Right lobe of liver (tissue), 6 donors: ENCODE measurements at regions not wholly inside any gene's neighbourhood (a gene's known extent, or its start where the extent isn't known, plus 50 kb on each side); places are given as distances from the start of the nearest gene placed in this dataset.

ENCODE experiments used
- ATAC-seq, 4 donors: fragments of 200-7000 bp; cut with Tn5 transposase; one replicate each; pipeline ENCODE4 v1.9.1; 2020; ENCODE audit warnings: mild to moderate bottlenecking in 4 of 4, moderate library complexity in 4 of 4
- DNase-seq, 3 donors: peaks; one replicate each; pipeline ENCODE4 v3.0.0-alpha.2; 2020
- H3K27ac ChIP-seq, 3 donors: fragments of 200-600 bp; one replicate each; pipeline ENCODE4 v1.8.0; 2022
- H3K27me3 ChIP-seq, 2 donors: fragments of 200-600 bp; one replicate each; pipeline ENCODE4 v1.8.0; 2022
- H3K36me3 ChIP-seq, 4 donors: fragments of 200-600 bp; sonication (generic) in 1 of 4; one replicate each; pipeline versions ENCODE4 v1.5.1 to v1.8.0; 2017 to 2022; ENCODE audit warnings: control low read depth in 1 of 4
- H3K4me1 ChIP-seq, 4 donors: fragments of 200-600 bp; sonication (generic) in 1 of 4; one replicate each; pipeline versions ENCODE4 v1.5.1 to v1.8.0; 2017 to 2022; ENCODE audit warnings: control low read depth in 1 of 4
- H3K4me3 ChIP-seq, 3 donors: fragments of 200-600 bp; one replicate each; pipeline ENCODE4 v1.8.0; 2022
- H3K9me3 ChIP-seq, 4 donors: fragments of 200-600 bp; sonication (generic) in 1 of 4; one replicate each; pipeline versions ENCODE4 v1.5.1 to v1.8.0; 2017 to 2022; ENCODE audit warnings: control low read depth in 1 of 4
- CTCF ChIP-seq, 4 donors: fragments of 200-600 bp in 3 of 4; fragments of 450-650 bp in 1 of 4; IDR thresholded peaks; one replicate each; pipeline versions ENCODE4 v1.5.1 to v1.8.0; 2016 to 2022; ENCODE audit warnings: antibody characterized with exemption in 4 of 4, mild to moderate bottlenecking in 2 of 4
- POLR2A ChIP-seq: fragments of 450-650 bp; IDR thresholded peaks from one replicate; pipeline ENCODE4 v1.6.1; 2017; ENCODE audit warnings: antibody characterized with exemption, mild to moderate bottlenecking
- WGBS: methylation state at CpG from one replicate; pipeline ENCODE4 v1.1.6; 2018; ENCODE audit warnings: low coverage, low lambda C conversion rate; ENCODE audit not compliant: insufficient coverage; ENCODE audit errors: missing lambda C conversion rate; 5-methylcytosine and 5-hydroxymethylcytosine counted together
- intact Hi-C, 2 donors: fragments of 100-400 bp; cut with DNase I; formaldehyde crosslinking; loops; one replicate each; pipeline versions ENCODE4 v1.11.2 to v1.14.1; 2022
- donor health status: DM: no; HTN: yes; CAD: no.
- donor health status: DM: no; HTN: no; CAD: no.
- donor health status: DM: no; HTN: no; CAD: no.
- donor health status: DM: no; HTN: yes; CAD: no.
- donor health status: DM: no; HTN: yes; CAD: no.

- Histone ChIP-seq H3K27me3 (no peaks in the 10 kb centered on the region), H3K27ac (no peak overlapping the region), H3K4me3 (no peak overlapping the region), H3K4me1 (no peaks in the 10 kb centered on the region), H3K9me3 (no peaks in the 10 kb centered on the region), H3K36me3 (no peaks in the 10 kb centered on the region)
- intact Hi-C loops, result no loop called here
- TF ChIP-seq POLR2A, result no peak
- no peak for TF ChIP-seq CTCF (IDR thresholded peaks at IDR 0.05)
- WGBS, result 34% methylated on average over 2 of the region's 11 CpGs
- DNase-seq (peak; percentile 16 to 52 (median 29)), ATAC-seq (peak in 1 of 4 donors; percentile 11)
Measured at GRCh38 chr14:105859717-105860614, 333.6 kb downstream of the TMEM121 start.

DNA sequence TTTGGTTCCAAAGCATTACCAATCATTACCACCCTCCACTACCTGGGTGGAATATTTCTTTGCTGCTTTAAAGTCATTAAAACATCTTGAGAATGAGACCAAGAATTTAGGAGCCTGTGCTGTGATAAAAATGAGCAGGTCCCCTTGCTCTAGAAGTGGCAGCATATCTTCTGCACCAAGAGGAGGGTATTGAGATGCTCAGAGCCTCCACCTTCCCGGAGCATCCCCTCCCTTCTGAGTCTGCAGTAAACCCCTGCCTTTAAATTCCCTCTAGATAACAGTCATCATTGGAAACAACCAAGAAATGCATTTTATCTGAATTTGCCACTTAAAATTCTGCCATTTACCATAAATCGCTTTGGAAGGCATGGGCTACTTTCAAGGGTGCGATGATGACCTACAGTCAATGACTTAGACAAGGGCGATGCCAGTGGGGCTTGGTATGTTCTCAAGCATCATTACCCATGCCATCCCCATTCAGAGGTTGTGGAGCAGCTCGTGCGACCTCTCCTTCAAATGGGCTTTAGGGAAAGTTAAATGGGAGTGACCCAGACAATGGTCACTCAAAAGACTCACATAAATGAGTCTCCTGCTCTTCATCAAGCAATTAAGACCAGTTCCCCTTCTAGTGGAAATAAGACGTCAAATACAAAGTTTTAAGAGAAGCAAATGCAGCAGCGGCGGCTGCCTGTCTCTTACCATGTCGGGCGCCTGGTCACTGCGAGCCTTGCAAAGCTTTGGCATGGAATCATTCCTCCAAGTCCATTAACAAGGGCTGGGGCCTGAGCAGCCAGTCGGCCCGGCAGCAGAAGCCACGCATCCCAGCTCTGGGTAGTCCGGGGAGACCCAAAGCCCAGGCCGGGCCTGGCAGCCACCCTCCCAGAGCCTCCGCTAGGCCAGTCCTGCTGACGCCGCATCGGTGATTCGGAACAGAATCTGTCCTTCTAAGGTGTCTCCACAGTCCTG is 334.5 kb downstream of the TMEM121 start:
- 50% methylated on average over 10 of the region's 22 CpGs for WGBS

GRCh38 chr14:105861985-105862465 is 335.6 kb downstream of the TMEM121 start:
- H3K27ac ChIP-seq, result no peak overlapping the region
- WGBS, result 49% methylated on average over 11 of the region's 11 CpGs
- H3K27me3 ChIP-seq, result no peaks in the 10 kb centered on the region
- intact Hi-C loops, result no loop called here
- TF ChIP-seq CTCF (IDR thresholded peaks at IDR 0.05), result no peak
- TF ChIP-seq POLR2A, result no peak
- H3K4me3 ChIP-seq, result no peak overlapping the region
- no peak for ATAC-seq
- H3K4me1 ChIP-seq, result no peaks in the 10 kb centered on the region
- H3K36me3 ChIP-seq, result no peaks in the 10 kb centered on the region
- H3K9me3 ChIP-seq, result no peaks in the 10 kb centered on the region
- DNase-seq, result peak in 1 of 3 donors; percentile 15

More for the DNA sequence above, 334.5 kb downstream of the TMEM121 start:
- Histone ChIP-seq H3K36me3 (no peaks in the 10 kb centered on the region), H3K27me3 (no peaks in the 10 kb centered on the region), H3K27ac (no peak overlapping the region), H3K9me3 (no peaks in the 10 kb centered on the region), H3K4me1 (no peaks in the 10 kb centered on the region), H3K4me3 (no peak overlapping the region)
- TF ChIP-seq CTCF (IDR thresholded peaks at IDR 0.05), result no peak
- TF ChIP-seq POLR2A, result no peak
- DNase-seq, result peak in 2 of 3 donors; percentile 14 to 26
- ATAC-seq, result no peak
- intact Hi-C loops, result no loop called here

GRCh38 chr14:105862581-105863239 is 336.3 kb downstream of the TMEM121 start:
- Histone ChIP-seq H3K9me3 (no peaks in the 10 kb centered on the region), H3K4me3 (no peak overlapping the region), H3K36me3 (no peaks in the 10 kb centered on the region), H3K27ac (no peak overlapping the region), H3K27me3 (no peaks in the 10 kb centered on the region), H3K4me1 (no peaks in the 10 kb centered on the region)
- ATAC-seq (no peak), DNase-seq (peak in 1 of 3 donors; percentile 17)
- intact Hi-C loops, result no loop called here
- 57% methylated on average over 17 of the region's 20 CpGs for WGBS
- TF ChIP-seq CTCF (IDR thresholded peaks at IDR 0.05), result no peak
- no peak for TF ChIP-seq POLR2A
